Stomach (tissue), 4 donors: ENCODE measurements at regions not wholly inside any gene's neighbourhood (a gene's known extent, or its start where the extent isn't known, plus 50 kb on each side); places are given as distances from the start of the nearest gene placed in this dataset.

Experiments
- EP300 ChIP-seq: sonication (generic); formaldehyde crosslinking; IDR thresholded peaks from one replicate; pipeline ENCODE4 v1.6.1; 2017; ENCODE audit warnings: antibody characterized with exemption
- POLR2A ChIP-seq, 4 donors: fragments of 450-650 bp; IDR thresholded peaks; one replicate each; pipeline ENCODE4 v1.6.1; 2016; ENCODE audit warnings: antibody characterized with exemption in 4 of 4, control low read depth in 2 of 4, mild to moderate bottlenecking in 1 of 4, moderate library complexity in 1 of 4
- TF ChIP-seq, protein P1 (sequence below), 7 experiments: fragments of 450-650 bp in 4 of 7; fragments of 200-600 bp in 3 of 7; sonication (generic) in 3 of 7; IDR thresholded peaks; one replicate each; pipeline ENCODE4 v1.5.1; 2016 to 2019; ENCODE audit warnings: antibody characterized with exemption in 7 of 7, control low read depth in 2 of 7, mild to moderate bottlenecking in 1 of 7

DNA sequence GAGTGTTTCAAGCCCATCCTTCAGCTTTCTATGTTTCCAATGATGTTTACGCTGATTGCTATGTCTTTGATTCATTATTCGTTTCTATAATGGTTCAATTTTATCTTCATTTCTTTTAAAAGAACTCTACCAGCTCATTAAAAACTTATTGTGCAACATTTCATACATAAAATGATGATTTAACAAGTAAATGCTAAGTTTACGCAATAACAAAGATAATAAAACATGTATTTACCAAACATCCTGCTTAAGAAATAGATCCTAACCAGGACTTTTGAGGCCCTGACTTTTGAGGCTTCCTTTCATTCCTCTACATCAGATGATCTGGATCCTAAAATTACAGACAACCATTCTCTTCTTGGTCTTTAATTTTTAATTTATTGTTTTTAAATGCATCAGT, 86.5 kb upstream of the DLGAP1 start:
- TF ChIP-seq, protein P1, sequence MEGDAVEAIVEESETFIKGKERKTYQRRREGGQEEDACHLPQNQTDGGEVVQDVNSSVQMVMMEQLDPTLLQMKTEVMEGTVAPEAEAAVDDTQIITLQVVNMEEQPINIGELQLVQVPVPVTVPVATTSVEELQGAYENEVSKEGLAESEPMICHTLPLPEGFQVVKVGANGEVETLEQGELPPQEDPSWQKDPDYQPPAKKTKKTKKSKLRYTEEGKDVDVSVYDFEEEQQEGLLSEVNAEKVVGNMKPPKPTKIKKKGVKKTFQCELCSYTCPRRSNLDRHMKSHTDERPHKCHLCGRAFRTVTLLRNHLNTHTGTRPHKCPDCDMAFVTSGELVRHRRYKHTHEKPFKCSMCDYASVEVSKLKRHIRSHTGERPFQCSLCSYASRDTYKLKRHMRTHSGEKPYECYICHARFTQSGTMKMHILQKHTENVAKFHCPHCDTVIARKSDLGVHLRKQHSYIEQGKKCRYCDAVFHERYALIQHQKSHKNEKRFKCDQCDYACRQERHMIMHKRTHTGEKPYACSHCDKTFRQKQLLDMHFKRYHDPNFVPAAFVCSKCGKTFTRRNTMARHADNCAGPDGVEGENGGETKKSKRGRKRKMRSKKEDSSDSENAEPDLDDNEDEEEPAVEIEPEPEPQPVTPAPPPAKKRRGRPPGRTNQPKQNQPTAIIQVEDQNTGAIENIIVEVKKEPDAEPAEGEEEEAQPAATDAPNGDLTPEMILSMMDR (IDR thresholded peaks at IDR 0.05) = no peak
- TF ChIP-seq POLR2A (IDR thresholded peaks at IDR 0.05) (no peak), EP300 (no peak)
